GM12872 (cell line): ENCODE measurements at regions not wholly inside any gene's neighbourhood (a gene's known extent, or its start where the extent isn't known, plus 50 kb on each side); places are given as distances from the start of the nearest gene placed in this dataset.

Source experiments
- TF ChIP-seq, protein P1 (sequence below): IDR thresholded peaks from 3 replicates; pipeline ENCODE4 v1.5.1; 2011; ENCODE audit warnings: low read depth, mild to moderate bottlenecking, low read length, moderate library complexity; ENCODE audit not compliant: insufficient read depth

DNA sequence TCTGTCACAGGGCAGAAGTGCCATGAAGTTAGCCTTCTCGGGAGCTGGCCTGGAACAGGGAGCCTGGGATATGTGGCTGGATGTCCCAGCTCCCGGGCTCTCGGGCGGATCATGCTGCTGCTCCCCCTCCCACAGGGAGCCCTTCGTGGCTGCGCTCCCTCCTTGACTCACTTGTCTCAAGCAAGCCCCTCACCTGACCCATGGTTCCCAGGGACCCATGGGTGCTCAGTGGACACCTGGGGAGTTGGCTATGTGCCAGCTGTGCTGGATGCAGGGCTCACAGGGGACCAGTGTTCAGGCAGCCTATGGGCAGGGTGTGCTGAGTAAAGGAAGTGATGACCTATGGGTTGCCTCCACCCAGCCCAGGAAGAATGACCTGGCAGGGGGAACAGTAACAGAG is 213.1 kb upstream of the SGCG start:
- TF ChIP-seq, protein P1, sequence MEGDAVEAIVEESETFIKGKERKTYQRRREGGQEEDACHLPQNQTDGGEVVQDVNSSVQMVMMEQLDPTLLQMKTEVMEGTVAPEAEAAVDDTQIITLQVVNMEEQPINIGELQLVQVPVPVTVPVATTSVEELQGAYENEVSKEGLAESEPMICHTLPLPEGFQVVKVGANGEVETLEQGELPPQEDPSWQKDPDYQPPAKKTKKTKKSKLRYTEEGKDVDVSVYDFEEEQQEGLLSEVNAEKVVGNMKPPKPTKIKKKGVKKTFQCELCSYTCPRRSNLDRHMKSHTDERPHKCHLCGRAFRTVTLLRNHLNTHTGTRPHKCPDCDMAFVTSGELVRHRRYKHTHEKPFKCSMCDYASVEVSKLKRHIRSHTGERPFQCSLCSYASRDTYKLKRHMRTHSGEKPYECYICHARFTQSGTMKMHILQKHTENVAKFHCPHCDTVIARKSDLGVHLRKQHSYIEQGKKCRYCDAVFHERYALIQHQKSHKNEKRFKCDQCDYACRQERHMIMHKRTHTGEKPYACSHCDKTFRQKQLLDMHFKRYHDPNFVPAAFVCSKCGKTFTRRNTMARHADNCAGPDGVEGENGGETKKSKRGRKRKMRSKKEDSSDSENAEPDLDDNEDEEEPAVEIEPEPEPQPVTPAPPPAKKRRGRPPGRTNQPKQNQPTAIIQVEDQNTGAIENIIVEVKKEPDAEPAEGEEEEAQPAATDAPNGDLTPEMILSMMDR = no peak

DNA sequence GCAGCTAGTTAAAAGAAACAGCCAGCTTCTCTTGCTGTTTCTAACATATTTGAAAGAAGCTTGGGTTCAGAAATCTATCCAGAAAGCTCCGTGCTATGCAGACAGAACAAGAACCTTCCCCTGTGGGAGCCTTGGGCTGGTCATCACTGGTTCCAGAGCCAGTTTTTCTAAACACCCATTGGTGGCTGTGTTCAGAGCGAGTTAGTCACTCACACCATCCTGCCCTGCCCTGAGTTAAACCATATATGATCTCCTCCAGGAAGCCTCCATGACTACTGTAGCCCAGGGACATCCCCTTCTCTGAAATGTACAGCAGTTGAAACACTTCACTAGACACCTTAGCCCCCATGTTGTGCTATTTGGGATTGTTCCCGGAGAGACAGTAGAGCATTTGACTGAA is 200.8 kb upstream of the SGCG start:
- TF ChIP-seq, protein P1 = no peak

DNA sequence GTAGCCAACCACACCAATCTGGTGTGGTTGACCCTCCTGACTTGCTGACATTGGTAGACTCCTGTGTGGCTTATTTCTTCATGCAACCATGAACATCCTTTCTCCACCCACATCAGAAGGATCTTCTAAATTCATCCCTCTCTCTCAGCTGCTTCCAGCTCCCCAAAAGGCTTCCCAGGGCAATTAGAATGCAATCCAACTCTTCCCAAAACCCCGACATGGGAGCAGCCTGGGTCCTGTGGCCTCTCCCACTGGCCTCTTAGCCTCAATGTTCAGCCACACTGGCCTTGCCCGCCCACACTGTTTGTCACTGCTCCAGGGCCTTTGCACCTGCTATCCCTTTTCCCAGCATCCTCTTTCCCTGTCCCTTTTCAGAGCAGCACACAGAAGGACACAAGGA is 199.8 kb upstream of the SGCG start:
- TF ChIP-seq, protein P1 = no peak

DNA sequence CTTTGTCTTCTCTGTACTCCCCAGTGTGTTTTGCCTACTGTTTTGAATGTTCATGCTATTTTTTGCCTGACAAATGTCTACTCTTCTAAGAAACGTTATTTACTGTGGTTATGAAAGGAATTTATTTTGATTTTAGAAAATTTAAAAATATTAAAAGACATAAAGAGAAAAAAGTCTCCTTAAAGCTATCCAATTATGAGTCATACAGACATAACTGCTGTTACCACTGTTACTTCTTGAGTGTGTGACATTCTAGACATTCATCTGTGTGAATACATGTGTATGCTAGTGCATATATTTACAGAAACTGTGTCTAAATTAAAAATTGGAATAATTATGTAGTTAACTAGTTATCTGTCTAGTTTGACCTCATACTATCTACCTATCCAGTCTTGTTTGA is 187.6 kb upstream of the SGCG start:
- TF ChIP-seq, protein P1 = no peak

DNA sequence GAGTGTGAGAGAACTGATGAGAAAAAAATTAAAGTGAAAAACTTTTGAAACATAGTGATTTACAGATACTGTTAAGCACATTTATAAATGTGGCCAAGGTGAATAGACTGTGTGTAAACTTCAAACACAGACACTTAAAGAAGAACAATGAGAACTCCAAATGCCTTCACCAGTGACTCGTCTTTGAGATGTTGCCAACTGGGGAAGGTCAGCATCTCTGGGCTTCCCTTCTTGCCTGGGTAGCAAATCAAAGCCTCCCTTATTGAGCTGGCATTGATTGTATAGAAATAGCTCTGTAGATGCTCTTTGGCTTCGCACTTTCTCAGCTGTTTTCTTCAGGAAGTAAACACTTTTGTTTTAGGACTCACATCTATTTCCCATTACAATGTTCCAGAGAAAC is 177.3 kb upstream of the SGCG start:
- TF ChIP-seq, protein P1 = no peak

DNA sequence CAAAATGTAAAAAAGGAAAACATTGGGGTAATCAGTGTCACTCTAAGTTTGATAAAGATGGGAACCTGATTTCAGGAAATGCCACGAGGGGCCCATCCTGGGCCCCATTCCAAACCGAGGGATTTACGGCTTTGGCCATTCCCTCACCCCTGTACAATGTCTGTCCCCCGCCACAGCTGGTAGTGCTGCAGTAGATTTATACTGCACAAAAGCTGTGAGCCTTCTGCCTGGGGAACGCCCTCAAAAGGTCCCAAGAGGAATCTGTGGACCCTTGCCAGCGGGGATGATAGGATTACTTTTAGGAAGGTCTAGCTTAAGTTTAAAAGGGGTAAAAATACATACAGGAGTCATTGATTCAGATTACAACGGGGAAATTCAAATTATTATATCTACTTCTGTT is 173.4 kb upstream of the SGCG start:
- TF ChIP-seq, protein P1 = no peak

DNA sequence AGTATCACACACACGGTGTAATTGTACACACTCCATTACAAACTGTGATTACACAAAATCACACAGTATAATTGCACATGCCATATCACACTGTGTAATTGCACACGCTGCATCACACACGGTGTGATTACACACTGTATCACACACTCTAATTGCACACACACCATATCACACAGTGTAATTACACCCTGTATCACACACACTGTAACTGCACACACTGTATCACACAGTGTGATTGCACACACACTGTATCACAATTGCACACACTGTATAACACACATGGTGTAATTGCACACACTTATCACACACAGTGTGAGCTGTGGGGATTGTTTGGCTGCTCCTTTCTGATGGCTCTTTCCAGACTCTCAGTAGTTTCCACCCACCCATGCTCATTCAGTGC is 162.6 kb upstream of the SGCG start:
- TF ChIP-seq, protein P1 = no peak
